Activated naive CD4-positive, alpha-beta T cell treated with anti-CD3 and anti-CD28 coated beads, Interleukin-2, amount 50 U/mL, for 24 hours (primary cell): ENCODE measurements at regions not wholly inside any gene's neighbourhood (a gene's known extent, or its start where the extent isn't known, plus 50 kb on each side); places are given as distances from the start of the nearest gene placed in this dataset.

Experiments used
- H3K27ac Mint-ChIP-seq: one replicate; pipeline ENCODE4 v1.8.0; 2021; ENCODE audit warnings: mild to moderate bottlenecking, mixed read lengths
- H3K27me3 Mint-ChIP-seq: one replicate; pipeline ENCODE4 v1.8.0; 2021; ENCODE audit warnings: mixed read lengths
- H3K36me3 Mint-ChIP-seq: one replicate; pipeline ENCODE4 v1.8.0; 2021; ENCODE audit warnings: mixed read lengths
- H3K4me1 Mint-ChIP-seq: one replicate; pipeline ENCODE4 v1.8.0; 2021; ENCODE audit warnings: mixed read lengths
- H3K4me3 Mint-ChIP-seq: one replicate; pipeline ENCODE4 v1.8.0; 2021; ENCODE audit warnings: mild to moderate bottlenecking, mixed read lengths
- H3K9me3 Mint-ChIP-seq: one replicate; pipeline ENCODE4 v1.8.0; 2021; ENCODE audit warnings: mixed read lengths

DNA sequence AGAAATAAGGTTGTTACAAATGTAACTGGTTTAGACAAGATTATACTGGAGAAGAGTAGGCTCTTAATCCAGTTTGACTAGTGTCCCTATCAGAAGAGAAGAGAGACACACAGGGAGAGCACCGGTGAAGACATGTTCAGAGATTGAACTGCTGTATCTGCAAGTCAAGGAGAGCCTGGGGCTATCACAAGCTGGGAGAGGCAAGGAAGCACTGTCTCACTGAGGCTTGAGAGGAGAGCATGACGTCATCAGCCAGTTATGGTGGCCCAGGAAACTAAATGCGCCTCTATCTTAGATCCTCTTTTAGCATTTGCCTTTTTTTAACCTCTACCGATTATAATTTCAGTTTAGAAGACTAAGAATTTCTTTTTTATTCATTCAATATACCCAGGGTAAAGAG, 583.4 kb downstream of the TRAM1L1 start:
- no peak overlapping the region for H3K27ac Mint-ChIP-seq
- no peak overlapping the region for H3K4me3 Mint-ChIP-seq
- H3K36me3 Mint-ChIP-seq: no peaks in the 10 kb centered on the region
- H3K9me3 Mint-ChIP-seq: no peaks in the 10 kb centered on the region
- no peaks in the 10 kb centered on the region for H3K4me1 Mint-ChIP-seq
- no peaks in the 10 kb centered on the region for H3K27me3 Mint-ChIP-seq

DNA sequence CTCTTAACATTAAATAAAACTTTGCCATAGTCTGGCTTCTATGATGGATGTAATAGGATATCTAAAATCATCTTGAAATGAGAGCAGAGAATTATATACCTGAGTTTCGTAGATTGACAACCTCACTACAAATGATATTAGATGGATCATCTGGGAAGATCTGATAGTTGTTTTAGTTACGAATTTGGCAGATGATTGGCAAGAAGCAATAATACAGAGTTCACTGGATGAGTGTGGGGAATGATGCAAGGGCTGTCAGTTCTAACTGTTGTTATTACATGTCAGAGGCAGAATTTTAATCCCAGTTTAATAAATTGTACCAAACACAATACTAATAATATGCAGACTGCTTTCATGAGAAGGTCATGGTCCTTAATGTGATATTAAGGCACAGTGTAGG, 585.2 kb downstream of the TRAM1L1 start:
- H3K4me3 Mint-ChIP-seq: no peak overlapping the region
- no peak overlapping the region for H3K27ac Mint-ChIP-seq
- no peaks in the 10 kb centered on the region for H3K36me3 Mint-ChIP-seq
- H3K9me3 Mint-ChIP-seq: no peaks in the 10 kb centered on the region
- H3K4me1 Mint-ChIP-seq: no peaks in the 10 kb centered on the region
- no peaks in the 10 kb centered on the region for H3K27me3 Mint-ChIP-seq

DNA sequence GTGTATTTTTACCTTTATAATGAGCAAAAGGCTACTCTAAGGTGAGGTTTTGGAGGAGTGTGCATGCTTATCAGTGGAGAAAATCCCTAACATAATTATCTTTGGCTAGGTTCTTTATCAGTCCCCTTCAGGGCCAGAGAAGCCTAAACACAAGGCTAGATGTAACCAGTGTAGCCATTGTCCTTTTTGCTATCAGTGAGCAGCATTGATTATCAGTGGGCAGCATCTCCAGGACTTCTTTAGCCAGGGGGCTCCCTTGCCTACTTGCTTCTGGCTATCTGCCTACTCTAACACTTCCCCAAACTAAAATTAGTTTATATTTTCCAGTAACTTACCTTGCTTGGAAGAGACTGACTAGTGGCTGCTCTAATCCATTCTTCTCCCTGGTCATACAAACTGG, 595.6 kb downstream of the TRAM1L1 start:
- Mint-ChIP-seq H3K4me1 (no peaks in the 10 kb centered on the region), H3K36me3 (no peaks in the 10 kb centered on the region), H3K4me3 (no peak overlapping the region), H3K27me3 (no peaks in the 10 kb centered on the region), H3K27ac (no peak overlapping the region), H3K9me3 (peaks cover 5% of the 10 kb centered on the region)

DNA sequence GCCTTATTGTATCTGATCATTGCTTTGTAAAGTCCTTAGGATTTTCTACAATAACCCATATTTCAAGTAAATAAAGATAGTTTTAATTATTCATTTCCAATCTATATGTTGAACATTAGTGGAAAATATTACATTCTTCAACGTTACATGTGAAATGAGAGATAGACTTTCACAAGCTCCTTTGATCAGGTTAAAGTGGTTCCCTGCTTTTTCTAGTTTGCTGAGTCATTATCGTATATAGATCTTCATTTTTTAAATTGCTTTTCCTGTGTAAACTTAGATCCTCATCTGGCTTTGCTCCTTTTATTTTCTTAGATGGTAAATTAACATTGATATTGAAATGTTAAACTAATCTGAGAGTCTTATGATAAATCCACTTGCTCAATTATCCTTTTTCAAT, 599.0 kb downstream of the TRAM1L1 start:
- no peaks in the 10 kb centered on the region for H3K27me3 Mint-ChIP-seq
- no peaks in the 10 kb centered on the region for H3K36me3 Mint-ChIP-seq
- no peak overlapping the region for H3K4me3 Mint-ChIP-seq
- H3K4me1 Mint-ChIP-seq: no peaks in the 10 kb centered on the region
- H3K9me3 Mint-ChIP-seq: no peaks in the 10 kb centered on the region
- no peak overlapping the region for H3K27ac Mint-ChIP-seq

DNA sequence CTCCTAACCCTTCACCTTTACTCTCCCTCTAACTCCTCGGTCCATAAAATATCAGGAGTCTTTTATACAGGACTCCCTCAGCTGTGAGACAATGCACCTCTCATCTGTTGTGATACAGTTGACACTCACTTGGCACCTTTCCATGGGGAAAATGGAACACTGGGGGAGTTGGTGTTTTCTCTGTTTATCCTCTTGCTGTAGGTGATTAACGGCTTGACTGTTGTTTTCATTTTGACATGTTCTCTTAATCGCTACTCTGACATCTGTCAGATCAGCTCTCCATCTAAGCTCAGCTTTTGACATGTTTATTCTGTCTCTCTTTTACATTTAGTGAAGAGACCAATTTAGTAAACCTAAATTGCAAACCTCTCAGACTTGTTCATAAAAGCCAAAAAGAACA, 604.8 kb downstream of the TRAM1L1 start:
- Mint-ChIP-seq H3K27me3 (no peaks in the 10 kb centered on the region), H3K4me3 (no peak overlapping the region), H3K36me3 (peaks cover 2% of the 10 kb centered on the region), H3K4me1 (no peaks in the 10 kb centered on the region), H3K27ac (no peak overlapping the region), H3K9me3 (peaks cover 5% of the 10 kb centered on the region)

DNA sequence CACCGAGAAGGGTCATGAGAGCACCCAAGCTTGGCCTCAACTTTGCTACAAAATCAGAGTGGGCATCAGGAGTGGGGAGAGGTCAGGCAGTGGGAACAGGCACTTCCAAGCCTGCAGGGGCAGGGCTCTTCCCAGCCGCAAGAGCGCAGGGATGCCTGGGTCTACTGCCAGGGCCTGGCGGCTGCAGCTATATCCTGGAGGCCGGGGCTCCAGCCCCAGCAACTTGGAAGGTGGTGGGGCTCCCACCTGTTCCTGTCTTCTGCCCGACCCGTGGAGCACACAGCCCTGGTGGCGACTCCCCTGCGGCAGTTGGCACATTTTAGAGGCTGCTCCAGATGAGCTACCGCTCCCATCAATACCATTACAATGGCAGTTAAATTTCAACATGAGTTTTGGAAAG, 607.0 kb downstream of the TRAM1L1 start:
- no peaks in the 10 kb centered on the region for H3K4me1 Mint-ChIP-seq
- no peaks in the 10 kb centered on the region for H3K27me3 Mint-ChIP-seq
- peaks cover 2% of the 10 kb centered on the region for H3K36me3 Mint-ChIP-seq
- no peak overlapping the region for H3K27ac Mint-ChIP-seq
- H3K4me3 Mint-ChIP-seq: no peak overlapping the region
- H3K9me3 Mint-ChIP-seq: peaks cover 5% of the 10 kb centered on the region

DNA sequence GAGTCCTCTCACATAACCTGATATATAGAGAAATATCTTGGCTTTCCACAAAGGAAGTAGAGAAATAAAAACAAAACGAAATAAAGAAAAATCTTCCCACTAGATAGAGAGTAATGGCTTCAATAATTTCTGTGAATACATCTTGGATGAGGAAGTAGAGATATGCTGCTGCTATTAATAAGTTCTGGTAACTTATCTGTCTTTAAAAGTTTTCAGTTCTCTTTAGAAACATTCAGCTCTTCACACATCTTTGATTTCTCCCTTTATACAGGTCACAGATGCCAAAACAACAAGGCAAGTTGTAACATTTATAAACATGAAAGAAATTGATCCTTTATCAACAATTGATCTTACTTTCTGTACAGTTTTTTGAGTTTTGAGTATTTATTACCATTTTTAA, 615.8 kb downstream of the TRAM1L1 start:
- H3K36me3 Mint-ChIP-seq: no peaks in the 10 kb centered on the region
- no peak overlapping the region for H3K27ac Mint-ChIP-seq
- no peaks in the 10 kb centered on the region for H3K27me3 Mint-ChIP-seq

DNA sequence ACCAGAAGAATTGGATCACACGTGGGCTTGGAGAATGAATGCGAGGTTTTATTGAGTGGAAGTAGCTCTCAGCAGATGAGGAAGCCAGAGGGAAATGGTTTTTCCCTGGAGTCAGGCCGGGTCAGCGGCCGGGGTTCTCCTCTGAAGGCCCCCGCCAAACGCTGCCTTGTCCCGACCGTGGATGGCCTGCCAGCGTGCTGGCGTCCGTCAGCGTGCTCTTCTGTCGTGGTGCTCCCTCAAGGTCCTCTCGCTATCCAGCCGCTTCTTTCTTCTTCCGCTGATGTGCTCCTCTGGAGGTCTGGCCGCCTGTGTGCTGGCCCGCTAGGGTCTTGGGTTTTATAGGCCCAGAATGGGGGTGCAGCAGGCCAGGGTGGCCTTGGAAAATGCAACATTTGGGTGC, 632.2 kb downstream of the TRAM1L1 start:
- Mint-ChIP-seq H3K27me3 (no peaks in the 10 kb centered on the region), H3K9me3 (no peaks in the 10 kb centered on the region), H3K4me3 (no peak overlapping the region), H3K36me3 (no peaks in the 10 kb centered on the region), H3K4me1 (no peaks in the 10 kb centered on the region), H3K27ac (no peak overlapping the region)

More for the DNA sequence above, 615.8 kb downstream of the TRAM1L1 start:
- H3K9me3 Mint-ChIP-seq: no peaks in the 10 kb centered on the region
- H3K4me1 Mint-ChIP-seq: no peaks in the 10 kb centered on the region
- no peak overlapping the region for H3K4me3 Mint-ChIP-seq

DNA sequence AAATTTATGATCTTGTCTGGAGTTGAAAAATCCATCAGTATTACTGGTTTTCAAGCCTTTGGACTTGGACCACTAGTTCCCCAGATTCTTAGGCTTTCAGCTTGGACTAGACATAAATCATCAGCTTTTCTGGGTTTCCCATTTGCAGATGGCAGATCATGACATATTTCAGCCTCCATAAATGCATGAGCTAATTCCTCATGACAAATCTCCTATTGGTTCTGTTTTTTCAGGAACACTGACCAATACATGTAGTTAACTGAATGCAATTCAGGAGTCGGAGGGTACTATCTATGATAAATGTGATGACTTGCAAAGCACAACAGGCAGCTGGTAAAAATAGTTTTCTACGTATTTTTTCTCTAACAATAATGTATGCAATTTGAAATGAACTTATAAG, 635.6 kb downstream of the TRAM1L1 start:
- Mint-ChIP-seq H3K4me3 (no peak overlapping the region), H3K36me3 (no peaks in the 10 kb centered on the region), H3K27me3 (no peaks in the 10 kb centered on the region), H3K9me3 (no peaks in the 10 kb centered on the region), H3K4me1 (no peaks in the 10 kb centered on the region), H3K27ac (no peak overlapping the region)

DNA sequence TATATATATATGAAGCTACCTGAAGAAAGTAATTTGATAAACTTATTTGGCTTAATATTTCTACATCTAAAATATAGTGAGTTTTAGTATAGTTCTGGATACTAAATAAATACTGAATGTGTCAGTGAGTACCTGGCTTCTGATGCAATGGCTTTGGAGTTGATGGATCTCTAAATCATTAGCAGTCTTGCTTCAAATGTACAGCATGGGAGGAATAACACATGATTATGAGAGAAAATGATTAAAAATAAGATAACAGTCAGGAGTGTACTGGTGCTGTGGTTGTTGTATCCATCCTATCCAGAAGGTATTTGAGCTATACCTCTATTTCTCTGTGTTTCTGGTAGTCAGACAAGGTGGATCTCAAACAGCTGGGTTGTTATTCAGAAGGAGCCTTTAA, 641.3 kb downstream of the TRAM1L1 start:
- H3K4me1 Mint-ChIP-seq: no peaks in the 10 kb centered on the region
- H3K4me3 Mint-ChIP-seq: no peak overlapping the region
- H3K9me3 Mint-ChIP-seq: no peaks in the 10 kb centered on the region
- H3K27ac Mint-ChIP-seq: no peak overlapping the region
- H3K27me3 Mint-ChIP-seq: no peaks in the 10 kb centered on the region
- H3K36me3 Mint-ChIP-seq: no peaks in the 10 kb centered on the region

DNA sequence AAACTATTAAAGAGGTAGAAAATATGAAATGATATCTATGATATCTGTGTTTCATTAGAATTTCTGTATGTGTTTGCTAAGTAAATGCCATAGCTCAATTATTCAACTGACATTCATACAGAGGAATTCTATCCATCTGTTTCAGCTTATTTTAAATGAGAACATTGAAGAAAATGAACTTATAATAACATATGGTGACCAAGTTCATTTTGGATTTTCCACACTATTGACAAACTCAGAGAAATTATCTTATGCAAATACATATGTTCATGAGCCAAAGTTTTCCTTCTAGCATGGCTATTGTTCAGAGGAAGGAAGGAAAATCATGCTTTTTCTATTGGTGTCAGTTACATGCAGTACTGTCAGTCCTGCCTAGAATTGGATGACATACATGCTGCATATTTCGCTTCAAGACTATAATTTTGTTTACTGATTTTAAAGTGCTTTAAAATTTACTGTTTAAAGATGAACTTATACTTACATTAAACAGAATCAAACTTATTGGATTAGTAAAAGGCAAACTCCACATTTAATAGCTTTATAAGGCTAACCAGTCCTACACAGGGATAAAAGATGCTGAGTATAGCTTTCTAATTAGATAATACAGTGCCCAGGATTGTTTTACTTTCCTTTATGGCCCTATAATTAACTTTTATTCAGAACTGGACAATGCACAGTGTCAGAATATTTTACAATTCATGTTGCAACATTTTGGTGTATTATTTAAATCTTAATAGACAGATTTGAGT, 646.2 kb downstream of the TRAM1L1 start:
- H3K36me3 Mint-ChIP-seq: no peaks in the 10 kb centered on the region
- H3K4me3 Mint-ChIP-seq: no peak overlapping the region
- H3K4me1 Mint-ChIP-seq: no peaks in the 10 kb centered on the region
- H3K27ac Mint-ChIP-seq: no peak overlapping the region
- H3K9me3 Mint-ChIP-seq: no peaks in the 10 kb centered on the region
- H3K27me3 Mint-ChIP-seq: no peaks in the 10 kb centered on the region

DNA sequence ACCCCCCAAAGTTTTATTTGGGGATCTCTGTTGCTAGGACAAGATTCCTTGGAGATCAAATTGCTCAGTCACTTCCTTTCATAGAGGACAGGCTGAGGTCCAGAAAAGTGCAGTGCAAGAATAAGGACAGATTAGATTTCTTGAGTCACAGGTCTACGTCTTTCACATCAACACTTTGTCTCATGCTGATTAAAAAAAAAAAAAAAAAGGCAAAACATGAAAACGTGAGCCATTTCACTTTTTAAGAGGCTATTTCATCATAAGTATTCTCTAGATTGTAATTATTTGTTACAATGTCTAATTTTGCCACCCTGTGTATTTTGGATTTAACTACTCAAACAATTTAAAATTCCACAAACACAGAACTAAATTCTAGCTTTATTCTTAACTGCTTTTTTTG, 647.0 kb downstream of the TRAM1L1 start:
- Mint-ChIP-seq H3K4me1 (no peaks in the 10 kb centered on the region), H3K27ac (no peak overlapping the region), H3K9me3 (no peaks in the 10 kb centered on the region), H3K36me3 (no peaks in the 10 kb centered on the region), H3K27me3 (no peaks in the 10 kb centered on the region), H3K4me3 (no peak overlapping the region)

DNA sequence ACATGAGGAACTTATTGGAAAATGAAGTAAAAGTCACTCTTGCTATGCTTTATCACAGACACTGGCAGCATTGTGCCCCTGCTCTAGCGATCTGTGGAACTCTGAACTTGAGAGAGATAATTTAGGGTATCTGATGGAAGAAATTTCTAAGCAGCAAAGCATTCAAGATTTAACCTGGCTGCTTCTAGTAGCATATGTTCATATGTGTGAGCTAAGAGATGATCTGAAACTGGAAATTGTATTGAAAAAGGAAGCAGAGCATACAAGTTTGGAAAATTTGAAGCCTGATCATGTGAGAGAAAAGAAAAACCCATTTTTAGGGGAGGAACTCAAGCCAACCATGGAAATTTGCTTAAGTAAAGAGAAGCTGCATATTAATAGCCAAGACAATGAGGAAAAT, 657.7 kb downstream of the TRAM1L1 start:
- no peaks in the 10 kb centered on the region for H3K4me1 Mint-ChIP-seq
- no peaks in the 10 kb centered on the region for H3K36me3 Mint-ChIP-seq
- H3K27ac Mint-ChIP-seq: peak overlapping the region; percentile 26

DNA sequence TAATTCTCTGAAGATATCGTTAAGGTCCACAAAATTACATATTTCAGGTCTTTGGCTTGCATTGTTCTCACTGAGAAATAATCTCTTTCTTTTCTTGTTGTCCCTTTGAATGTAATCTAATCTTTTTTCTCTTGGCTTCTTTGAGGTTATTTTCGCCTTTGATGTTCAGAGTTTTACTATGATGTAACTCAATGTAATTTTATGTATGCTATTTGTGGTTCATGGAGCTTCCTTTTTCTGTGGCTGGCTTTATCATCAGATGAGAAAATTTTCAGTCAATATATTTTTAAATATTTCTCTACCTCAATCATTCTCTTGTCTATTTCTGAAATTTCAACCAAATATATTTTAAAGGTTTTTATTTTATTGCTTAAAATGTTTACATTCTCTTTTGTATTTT, 672.2 kb downstream of the TRAM1L1 start:
- no peaks in the 10 kb centered on the region for H3K4me1 Mint-ChIP-seq
- H3K9me3 Mint-ChIP-seq: peaks cover 11% of the 10 kb centered on the region
- H3K36me3 Mint-ChIP-seq: no peaks in the 10 kb centered on the region
- H3K27ac Mint-ChIP-seq: no peak overlapping the region
- H3K4me3 Mint-ChIP-seq: no peak overlapping the region
- H3K27me3 Mint-ChIP-seq: no peaks in the 10 kb centered on the region

More for the DNA sequence above, 657.7 kb downstream of the TRAM1L1 start:
- Mint-ChIP-seq H3K27me3 (no peaks in the 10 kb centered on the region), H3K9me3 (peaks cover 19% of the 10 kb centered on the region), H3K4me3 (no peak overlapping the region)

DNA sequence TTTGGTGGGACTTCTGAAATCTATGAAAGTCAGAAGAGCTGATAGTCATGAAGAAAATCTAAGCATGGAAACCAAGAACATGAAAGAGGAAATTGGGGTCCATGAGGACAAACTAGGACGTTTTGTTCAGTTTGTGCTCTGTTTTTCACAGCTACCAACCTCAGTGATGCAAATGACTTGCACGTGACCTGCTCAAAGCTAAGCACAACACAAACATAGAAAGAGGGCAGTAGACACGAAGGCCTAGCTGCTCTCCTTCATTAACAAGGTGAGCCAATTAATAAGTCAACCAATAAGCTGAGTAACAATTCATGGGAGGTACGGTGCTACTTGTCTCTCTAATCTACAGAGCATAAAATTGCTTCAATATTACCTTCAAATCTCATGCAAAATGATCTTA, 684.1 kb downstream of the TRAM1L1 start:
- Mint-ChIP-seq H3K4me3 (no peak overlapping the region), H3K27me3 (no peaks in the 10 kb centered on the region), H3K27ac (no peak overlapping the region), H3K9me3 (no peaks in the 10 kb centered on the region), H3K36me3 (no peaks in the 10 kb centered on the region), H3K4me1 (no peaks in the 10 kb centered on the region)

DNA sequence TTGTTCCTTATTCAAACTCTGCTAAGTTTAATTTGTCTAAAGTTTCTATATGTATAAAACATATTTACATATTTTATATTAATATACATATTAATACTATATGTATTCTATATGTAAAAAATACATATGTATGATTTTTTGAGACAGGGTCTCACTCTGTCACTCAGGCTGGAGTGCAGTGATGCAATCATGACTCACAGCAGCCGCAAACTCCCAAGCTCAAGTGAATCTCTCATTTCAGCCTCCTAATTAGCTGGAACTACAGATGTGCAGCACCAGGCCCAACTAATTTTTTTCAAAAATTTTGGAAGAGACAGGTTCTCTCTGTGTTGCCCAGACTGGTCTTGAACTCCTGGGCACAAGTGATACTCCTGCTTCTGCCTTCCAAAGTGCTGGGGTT, 684.9 kb downstream of the TRAM1L1 start:
- Mint-ChIP-seq H3K36me3 (no peaks in the 10 kb centered on the region), H3K4me1 (no peaks in the 10 kb centered on the region), H3K27ac (no peak overlapping the region), H3K4me3 (no peak overlapping the region), H3K9me3 (no peaks in the 10 kb centered on the region), H3K27me3 (no peaks in the 10 kb centered on the region)

DNA sequence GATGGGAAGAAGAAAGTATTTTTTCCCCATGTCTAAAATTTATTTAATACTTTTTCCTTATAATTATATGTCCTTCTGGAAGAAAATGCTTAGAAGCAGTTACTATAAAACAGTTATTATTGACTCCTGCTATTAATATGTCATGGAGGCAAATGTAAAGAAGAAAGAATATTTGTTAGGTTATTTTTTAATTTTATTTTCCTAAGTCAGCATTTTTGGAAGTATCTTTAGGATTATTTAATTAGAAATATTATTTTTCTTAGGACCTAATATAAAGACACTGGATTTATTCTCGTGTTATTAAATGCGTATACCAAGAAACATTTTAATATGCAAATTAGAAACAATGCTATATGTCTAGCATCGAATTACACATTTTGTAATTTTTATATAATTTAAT, 687.7 kb downstream of the TRAM1L1 start:
- Mint-ChIP-seq H3K27me3 (no peaks in the 10 kb centered on the region), H3K36me3 (no peaks in the 10 kb centered on the region), H3K4me1 (no peaks in the 10 kb centered on the region)

More for the DNA sequence above, 687.7 kb downstream of the TRAM1L1 start:
- H3K4me3 Mint-ChIP-seq: no peak overlapping the region
- H3K9me3 Mint-ChIP-seq: no peaks in the 10 kb centered on the region
- no peak overlapping the region for H3K27ac Mint-ChIP-seq
